Brain microvascular endothelial cell (primary cell): ENCODE measurements at regions not wholly inside any gene's neighbourhood (a gene's known extent, or its start where the extent isn't known, plus 50 kb on each side); places are given as distances from the start of the nearest gene placed in this dataset.

Source experiments
- DNase-seq: peaks from one replicate; pipeline ENCODE4 v3.0.0-alpha.2; 2020
- H3K27ac ChIP-seq: fragments of 250-450 bp; sonication (Bioruptor Pico); 2 replicates; pipeline ENCODE4 v1.5.1; 2020; ENCODE audit warnings: mild to moderate bottlenecking, moderate library complexity
- H3K27me3 ChIP-seq: fragments of 250-450 bp; sonication (Bioruptor Pico); replicated peaks from 2 replicates; pipeline ENCODE4 v1.5.1; 2020; ENCODE audit warnings: mild to moderate bottlenecking
- H3K36me3 ChIP-seq: fragments of 250-450 bp; sonication (Bioruptor Pico); replicated peaks from 2 replicates; pipeline ENCODE4 v1.5.1; 2020; ENCODE audit warnings: mild to moderate bottlenecking
- H3K4me3 ChIP-seq: 2 replicates; pipeline ENCODE4 v1.5.1; 2011; ENCODE audit warnings: low read depth, mild to moderate bottlenecking, control low read depth, low read length, moderate library complexity
- CTCF ChIP-seq: IDR thresholded peaks from 2 replicates; pipeline ENCODE4 v1.5.1; 2011; ENCODE audit warnings: low read depth, mild to moderate bottlenecking, moderate library complexity, low read length, control low read depth, inconsistent platforms; ENCODE audit errors: missing control alignments
- in situ Hi-C: cut with HindIII; loops from 2 replicates; pipeline ENCODE4 v1.10.0; 2017; ENCODE audit warnings: low sequenced_read_pairs, low pct_ligation_motif_present

- Histone ChIP-seq H3K27ac (no peak overlapping the region), H3K4me3 (no peak overlapping the region), H3K27me3 (no peaks in the 10 kb centered on the region), H3K36me3 (no peaks in the 10 kb centered on the region)
- in situ Hi-C loops = no loop called here
- TF ChIP-seq CTCF = no peak
- DNase-seq = no peak
Observed at GRCh38 chr12:30111719-30112118, 328.0 kb upstream of the TMTC1 start.

GRCh38 chr12:30110958-30111586 lies 327.3 kb upstream of the TMTC1 start:
- Histone ChIP-seq H3K4me3 (no peak overlapping the region), H3K36me3 (no peaks in the 10 kb centered on the region), H3K27ac (no peak overlapping the region), H3K27me3 (no peaks in the 10 kb centered on the region)
- DNase-seq = peak; percentile 23
- in situ Hi-C loops = no loop called here
- TF ChIP-seq CTCF = no peak

GRCh38 chr12:30110498-30110897 lies 326.8 kb upstream of the TMTC1 start:
- TF ChIP-seq CTCF = no peak
- no peaks in the 10 kb centered on the region for H3K36me3 ChIP-seq
- in situ Hi-C loops = no loop called here
- H3K4me3 ChIP-seq = no peak overlapping the region
- no peaks in the 10 kb centered on the region for H3K27me3 ChIP-seq
- no peak overlapping the region for H3K27ac ChIP-seq
- DNase-seq = no peak

- TF ChIP-seq CTCF = no peak
- Histone ChIP-seq H3K4me3 (no peak overlapping the region), H3K27me3 (no peaks in the 10 kb centered on the region), H3K36me3 (no peaks in the 10 kb centered on the region), H3K27ac (no peak overlapping the region)
- no peak for DNase-seq
- in situ Hi-C loops = no loop called here
Observed at GRCh38 chr12:30108666-30109065, 324.9 kb upstream of the TMTC1 start.

GRCh38 chr12:30106204-30106965 lies 322.6 kb upstream of the TMTC1 start:
- Histone ChIP-seq H3K27ac (no peak overlapping the region), H3K27me3 (no peaks in the 10 kb centered on the region), H3K4me3 (no peak overlapping the region), H3K36me3 (no peaks in the 10 kb centered on the region)
- no peak for DNase-seq
- TF ChIP-seq CTCF = no peak
- in situ Hi-C loops = no loop called here

GRCh38 chr12:30105505-30105904 lies 321.8 kb upstream of the TMTC1 start:
- DNase-seq = no peak
- in situ Hi-C loops = no loop called here
- Histone ChIP-seq H3K36me3 (no peaks in the 10 kb centered on the region), H3K4me3 (no peak overlapping the region), H3K27ac (no peak overlapping the region), H3K27me3 (no peaks in the 10 kb centered on the region)
- TF ChIP-seq CTCF = no peak
